HK-2 (cell line): ENCODE measurements at regions not wholly inside any gene's neighbourhood (a gene's known extent, or its start where the extent isn't known, plus 50 kb on each side); places are given as distances from the start of the nearest gene placed in this dataset.
"Not testable (repeated sequence)": the region's sequence is repeated elsewhere in the genome, so short reads cannot be mapped to it uniquely, and the experiment has no call there.

Experiments
- DNase-seq: peaks from one replicate; pipeline ENCODE4 v3.0.0-alpha.2; 2018; ENCODE audit not compliant: unreplicated experiment

DNA sequence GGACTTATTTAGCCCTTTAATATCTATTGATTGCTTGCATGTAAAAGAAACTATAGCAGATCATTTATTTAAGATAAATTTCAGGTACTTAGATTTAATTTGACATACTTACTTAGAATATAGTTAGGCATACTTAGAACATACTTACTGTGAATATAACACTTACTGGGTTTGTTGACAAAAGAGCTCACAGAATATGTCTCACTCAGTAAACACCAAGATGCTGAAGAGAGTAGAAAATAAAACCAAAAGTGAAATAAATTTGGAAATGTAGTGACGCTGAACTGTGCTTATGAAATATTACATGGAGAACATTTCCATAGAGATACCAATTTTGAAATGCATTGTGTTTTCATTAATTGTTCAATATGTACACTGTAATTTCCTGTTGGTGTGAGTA is 615.4 kb upstream of the MAN1A1 start:
- DNase-seq, result no peak

DNA sequence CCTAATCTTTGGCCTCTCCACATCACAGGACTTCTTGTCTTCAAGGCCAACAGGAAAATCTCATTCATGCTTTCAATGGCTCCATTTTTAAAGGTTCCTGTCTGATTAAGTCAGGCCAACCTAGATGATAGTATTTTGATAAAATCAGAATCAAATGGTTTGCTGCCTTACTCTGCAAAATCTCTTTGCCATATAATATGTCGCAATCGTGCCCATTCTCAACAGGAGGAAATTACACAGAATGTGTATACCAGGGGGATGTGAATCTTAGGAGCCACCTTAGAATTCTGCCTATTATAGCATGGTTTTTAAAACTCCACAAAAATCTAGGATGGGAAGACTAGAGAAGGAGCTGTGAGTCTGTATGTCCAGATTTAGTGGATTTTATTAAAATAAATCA is 612.9 kb upstream of the MAN1A1 start:
- no peak for DNase-seq

DNA sequence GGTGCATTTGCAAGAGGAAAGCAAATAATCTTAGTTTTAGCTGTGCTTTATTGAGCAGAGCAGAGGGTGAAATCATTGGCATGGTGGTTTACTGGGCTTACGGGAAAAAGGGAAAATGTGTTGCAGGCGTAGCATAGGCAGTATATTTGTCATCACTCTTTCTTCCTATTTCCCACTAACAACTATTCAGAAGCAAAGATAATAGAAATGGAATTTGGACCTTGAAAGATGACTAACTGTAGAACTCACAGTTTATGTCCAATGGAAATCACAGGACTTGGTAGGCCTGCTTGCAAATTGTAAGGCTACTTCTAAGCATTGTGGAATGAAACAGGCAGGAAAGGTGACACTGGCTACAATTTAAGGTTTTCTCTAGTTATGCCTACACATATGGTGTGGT is 611.9 kb upstream of the MAN1A1 start:
- DNase-seq, result no peak

DNA sequence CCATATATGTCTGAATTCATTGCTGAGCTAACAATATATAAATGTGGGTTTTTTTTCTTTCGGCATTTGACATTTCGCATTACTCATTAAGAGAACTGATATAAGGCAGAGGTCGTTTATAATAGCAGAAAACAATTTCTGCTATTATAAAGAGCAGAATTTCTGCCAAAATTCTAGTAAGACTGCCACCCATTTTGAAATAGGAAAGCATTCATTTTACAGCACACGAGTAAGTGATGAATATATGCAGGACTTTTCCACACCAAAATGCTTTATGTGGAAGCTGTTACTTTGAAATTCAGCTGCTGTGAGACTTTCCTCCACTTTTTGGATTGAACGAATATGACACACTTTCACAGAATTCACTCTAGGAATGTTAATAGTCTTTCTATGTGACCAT is 610.9 kb upstream of the MAN1A1 start:
- DNase-seq, result no peak

DNA sequence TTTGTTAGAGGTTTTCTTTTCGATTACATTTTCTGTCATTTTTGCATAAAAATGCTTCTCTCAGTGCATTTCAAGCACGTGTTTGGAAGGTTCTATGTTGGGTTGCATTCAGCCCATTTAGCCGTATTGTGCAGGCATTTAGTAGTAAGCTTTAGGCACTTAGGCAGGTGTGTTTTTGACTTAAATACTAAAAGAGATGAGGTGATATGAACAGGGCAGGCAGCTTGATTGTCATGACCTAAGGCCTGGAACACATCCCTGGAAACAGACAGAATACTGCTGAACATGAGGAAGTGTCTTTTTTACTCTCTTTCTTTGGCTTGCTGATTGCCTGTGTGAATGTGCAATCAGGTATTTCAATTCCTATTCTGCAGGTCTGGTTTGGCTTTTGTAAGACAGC is 610.5 kb upstream of the MAN1A1 start:
- DNase-seq, result no peak

DNA sequence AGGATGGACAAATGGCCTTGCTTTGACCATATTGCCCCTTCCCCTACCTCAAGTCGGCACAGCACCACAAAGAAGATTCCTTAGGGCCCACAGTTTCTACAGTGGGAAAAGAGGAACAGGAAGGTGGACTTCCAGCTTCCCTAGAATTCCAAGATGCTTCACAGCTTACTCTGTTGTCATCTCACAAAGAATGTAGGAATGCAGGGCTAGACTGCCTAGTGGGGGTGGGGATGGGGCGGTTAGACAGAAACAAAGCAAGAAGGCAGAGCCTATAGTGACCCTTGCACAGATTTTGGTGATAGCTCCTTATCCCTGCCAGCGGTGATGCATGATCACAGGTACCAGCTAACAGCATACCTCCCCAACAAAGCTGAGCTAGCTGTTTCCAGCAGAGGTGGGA is 607.6 kb upstream of the MAN1A1 start:
- DNase-seq, result no peak

DNA sequence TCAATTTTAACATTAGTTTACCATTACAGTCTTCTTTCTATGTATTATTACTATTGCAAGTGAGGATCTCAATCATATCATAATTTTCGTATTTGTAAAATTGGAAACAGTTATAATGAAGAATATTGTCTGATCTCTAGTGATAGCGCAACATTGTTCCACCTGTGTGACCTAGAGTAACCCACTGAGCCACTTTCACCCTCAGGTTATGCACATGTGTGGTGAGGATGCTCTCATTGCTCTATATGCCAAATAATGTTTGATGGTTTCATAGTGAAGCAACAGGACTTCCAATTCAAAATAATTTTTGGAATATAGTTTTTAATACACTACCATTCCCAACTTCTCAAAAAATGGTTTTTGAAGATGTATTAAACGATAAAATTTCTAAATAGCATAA is 603.1 kb upstream of the MAN1A1 start:
- no peak for DNase-seq

DNA sequence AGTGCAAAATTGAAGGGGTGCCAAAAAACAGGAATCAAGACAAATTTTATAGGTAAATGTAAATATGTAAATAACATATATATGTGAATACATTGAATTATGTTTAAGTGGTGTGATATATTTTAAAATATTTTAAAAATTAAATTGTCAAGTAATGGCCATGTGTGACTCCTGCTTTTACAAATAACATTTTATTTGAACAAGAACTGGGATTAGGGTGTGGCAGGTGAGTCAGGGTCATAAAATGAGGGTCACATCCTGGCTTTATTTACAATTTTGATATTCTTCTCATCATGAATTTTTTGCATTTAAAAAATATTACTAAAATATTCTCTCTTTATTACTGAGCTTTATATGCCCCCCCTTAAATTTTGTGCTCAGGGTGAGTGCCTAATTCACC is 601.1 kb upstream of the MAN1A1 start:
- DNase-seq, result no peak

DNA sequence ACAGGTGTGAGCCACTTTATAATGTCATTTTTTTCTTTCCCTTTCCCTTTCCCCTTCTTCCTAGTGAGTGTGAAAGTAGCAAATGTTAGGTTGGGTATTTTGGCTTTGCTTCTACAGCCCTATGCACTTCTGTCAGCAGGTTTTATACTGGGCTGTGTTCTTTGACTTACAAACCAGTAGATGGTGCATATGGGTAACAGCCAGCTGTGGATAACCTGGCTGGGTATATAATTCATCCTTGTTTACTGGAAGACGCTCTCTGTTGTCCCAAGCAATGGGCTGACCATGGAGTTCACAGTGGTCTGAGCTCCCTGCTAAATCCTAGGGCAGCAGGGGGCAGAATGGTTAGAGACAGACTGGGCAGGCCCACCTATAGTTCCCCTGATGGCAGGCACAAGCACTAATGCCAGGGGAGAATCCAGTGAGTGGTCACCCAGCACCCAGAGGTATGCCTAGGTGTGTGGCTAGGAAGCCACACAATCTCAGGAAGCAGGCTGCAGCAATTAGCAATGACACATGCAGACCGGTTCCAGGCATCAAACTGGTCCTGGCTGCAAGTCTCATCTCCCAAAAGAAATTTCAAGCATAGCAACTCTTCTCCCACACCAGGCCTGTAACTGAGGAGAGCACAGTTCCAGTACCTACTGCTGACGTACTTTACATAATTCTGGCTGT is 592.7 kb upstream of the MAN1A1 start:
- no peak for DNase-seq

DNA sequence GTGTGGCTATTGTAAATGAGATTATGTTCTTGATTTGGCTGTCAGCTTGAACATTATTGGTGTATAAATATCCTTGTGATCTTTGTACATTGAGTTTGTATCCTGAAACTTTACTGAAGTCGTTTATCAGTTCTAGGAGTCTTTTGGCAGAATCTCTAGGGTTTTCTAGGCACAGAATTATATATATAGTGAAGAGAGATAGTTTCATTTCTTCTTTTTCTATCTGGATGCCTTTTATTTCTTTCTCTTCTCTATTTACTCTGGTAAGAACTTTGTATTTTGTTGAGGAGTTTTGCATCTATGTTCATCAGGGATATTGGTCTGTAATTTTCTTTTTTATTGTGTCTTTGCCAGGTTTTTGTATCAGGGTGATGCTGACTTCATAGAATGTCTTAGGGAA is 589.2 kb upstream of the MAN1A1 start:
- no peak for DNase-seq

DNA sequence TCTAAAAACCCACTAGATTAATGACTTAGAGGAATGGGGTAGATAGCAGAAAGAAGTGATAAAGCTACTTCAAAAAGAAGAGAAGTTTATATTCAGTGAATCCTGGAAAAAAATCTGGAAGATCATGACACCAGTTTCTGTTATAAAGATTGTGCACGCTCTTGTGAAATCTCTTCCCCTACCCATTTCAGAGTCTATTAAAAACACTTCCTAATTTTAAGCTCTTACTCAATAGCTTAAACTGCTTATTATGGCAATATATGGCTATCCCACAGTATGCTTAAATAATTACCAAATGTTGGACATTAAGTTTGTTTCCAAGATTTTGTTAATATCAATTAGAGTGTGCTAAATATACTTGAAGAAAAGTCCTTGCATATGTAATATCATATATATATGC is 585.3 kb upstream of the MAN1A1 start:
- no peak for DNase-seq

DNA sequence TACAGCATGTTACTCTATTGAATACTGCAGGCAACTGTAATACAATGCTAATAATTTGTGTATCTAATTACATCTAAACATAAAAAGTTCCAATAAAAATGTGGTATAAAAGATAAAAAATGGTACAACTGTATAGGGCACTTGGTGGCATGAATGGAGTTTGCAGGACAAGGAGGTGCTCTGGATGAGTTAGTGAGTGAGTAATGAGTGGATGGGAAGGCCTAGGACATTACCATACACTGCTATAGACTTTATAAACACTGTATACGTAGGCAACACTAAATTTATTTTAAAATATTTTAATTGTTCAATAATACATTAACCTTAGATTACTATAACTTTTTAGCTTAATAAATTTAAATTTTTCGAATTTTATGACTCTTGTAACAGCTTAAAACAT is 579.6 kb upstream of the MAN1A1 start:
- DNase-seq, result no peak

DNA sequence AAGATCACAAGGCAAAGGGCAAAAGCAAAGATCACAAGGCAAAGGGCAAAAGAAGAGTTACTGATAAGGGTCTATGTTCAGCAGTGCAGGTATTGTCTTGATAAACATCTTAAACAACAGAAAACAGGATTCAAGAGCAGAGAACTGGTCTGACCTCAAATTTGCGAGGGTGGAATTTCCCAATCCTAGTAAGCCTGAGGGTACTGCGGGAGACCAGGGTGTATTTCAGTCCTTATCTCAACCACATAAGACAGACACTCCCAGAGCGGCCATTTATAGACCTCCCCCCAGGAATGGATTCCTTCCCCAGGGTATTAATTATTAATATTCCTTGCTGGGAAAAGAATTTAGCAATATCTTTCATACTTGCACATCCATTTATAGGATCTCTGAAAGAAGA is 575.3 kb upstream of the MAN1A1 start:
- not testable (repeated sequence) for DNase-seq

DNA sequence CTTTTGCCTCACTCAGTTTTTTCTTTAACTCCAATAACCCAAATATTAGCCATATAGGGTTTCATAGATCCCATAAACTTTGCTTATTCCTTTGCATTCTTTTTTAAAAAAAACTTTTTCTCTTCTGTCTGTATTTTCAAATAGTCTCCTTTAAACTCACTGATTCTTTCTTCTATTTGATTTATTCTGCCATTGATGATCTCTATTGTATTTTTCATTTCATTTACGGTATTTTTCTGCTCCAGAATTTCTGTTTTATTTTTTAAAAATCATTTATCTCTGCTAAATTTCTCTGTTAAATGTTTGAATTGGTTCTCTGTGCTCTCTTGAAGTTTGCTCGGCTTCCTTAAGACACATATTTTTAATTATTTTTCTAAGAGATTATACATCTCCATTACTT is 573.3 kb upstream of the MAN1A1 start:
- no peak for DNase-seq

DNA sequence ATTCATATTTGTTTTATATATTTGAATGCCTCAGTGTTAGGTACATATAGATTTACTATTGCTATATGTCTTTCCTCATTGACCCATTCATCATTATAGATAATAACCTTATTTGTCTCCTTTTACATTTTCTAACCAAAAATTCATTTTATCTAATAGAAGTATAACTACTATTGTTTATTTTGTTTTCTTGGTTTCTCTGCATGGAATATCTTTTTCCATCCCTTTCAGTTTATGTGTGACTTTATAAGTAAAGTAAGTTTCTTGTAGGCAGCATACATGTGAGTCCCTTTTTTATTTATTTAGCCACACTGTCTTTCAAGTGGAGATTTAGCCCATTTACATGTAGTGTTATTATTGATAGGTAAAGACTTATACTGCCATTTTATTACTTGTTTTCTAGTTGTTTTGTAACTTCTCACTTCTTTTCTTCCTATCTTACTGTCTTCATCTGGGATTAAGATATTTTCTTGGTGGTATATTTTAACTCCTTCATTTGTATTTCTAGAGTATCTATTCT is 572.0 kb upstream of the MAN1A1 start:
- no peak for DNase-seq

DNA sequence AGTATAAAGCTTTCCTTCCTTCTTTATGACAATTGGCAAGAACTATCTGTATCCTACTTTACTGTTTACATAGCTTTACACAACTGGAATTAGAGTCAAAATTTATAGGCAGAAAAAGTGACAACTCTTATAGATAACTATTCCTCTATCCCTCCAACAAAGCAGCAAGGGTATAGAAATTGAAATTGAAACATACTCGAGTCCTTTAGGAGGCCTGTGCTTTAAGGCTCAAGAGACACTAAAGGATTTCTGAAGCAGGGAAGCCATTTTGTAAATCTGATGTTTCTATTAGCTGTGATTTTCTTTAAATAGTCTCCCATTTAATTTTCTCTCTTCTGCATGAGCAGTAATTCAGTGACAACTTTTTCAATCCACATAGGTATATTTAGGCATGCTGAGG is 567.6 kb upstream of the MAN1A1 start:
- no peak for DNase-seq

DNA sequence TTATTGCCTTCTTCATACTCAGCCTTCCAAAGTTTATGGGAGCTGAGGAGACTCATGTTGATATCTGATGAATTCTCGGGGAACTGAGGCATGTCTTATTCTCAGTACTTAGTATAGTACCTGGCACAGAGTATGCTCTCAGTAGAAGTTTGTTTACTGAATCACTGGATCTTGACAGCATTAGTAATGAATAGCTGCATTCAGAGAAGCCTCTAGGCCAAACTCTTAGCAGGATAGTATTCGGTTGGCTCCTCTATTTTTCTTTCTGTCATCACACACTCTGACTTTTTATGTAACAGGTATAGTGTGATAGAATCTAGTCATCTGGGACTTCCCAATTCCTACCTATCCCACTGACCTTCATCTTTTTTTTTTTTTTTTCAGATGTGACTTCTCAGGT is 566.4 kb upstream of the MAN1A1 start:
- DNase-seq, result no peak

DNA sequence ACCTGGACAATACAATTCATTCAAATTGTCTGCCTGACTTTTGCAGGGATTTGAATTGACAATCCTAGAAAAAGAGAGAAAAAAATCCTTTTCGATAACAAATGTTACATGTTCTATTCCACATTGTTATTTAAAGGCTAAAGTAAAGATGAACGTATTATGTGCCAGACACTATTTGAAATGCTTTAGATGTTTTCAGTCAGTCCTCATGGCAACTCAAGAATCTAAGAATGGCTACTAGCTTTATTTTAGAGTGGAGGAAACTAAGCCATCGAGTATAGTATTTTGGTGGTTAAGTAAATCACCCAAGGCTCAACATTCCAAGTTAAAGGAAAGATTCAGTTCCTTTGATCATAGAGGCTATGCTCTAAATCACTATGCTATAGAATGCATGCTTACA is 558.6 kb upstream of the MAN1A1 start:
- DNase-seq, result no peak

DNA sequence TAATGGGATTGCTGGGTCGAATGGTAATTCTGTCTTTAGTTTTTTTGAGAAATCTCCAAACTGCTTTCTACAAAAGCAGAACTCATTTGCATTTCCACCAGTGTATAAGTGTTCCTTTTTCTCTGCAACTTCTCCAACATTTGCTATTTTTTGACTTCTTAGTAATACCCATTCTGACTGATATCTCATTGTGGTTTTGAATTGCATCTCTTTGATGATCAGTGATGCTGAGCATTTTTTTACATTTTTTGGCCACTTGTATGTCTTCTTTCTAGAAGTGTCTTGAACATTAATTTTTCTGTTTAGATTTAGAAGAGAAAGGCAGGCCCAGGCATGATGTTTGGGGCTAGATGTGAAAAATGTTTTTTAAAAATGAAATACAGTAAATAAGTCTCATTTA is 553.1 kb upstream of the MAN1A1 start:
- no peak for DNase-seq

DNA sequence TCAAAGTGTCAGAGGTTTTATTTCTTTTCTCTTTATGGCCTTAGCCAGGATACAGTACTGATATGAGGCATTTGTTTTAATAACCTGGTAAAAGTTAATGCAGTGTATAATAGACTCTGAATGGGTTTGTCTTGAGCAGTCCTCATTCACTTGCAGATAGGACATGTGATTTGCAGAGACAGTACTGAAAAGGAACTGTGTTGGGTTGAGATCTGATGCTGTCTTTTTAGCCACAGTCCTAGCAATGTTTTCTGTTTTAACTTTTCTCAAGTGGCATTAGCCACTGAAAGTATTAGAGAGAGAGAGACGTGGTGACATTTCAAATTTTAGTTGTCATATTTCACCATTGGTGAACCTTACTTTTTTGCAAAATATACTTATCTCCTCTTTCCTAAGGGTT is 547.2 kb upstream of the MAN1A1 start:
- DNase-seq, result no peak

DNA sequence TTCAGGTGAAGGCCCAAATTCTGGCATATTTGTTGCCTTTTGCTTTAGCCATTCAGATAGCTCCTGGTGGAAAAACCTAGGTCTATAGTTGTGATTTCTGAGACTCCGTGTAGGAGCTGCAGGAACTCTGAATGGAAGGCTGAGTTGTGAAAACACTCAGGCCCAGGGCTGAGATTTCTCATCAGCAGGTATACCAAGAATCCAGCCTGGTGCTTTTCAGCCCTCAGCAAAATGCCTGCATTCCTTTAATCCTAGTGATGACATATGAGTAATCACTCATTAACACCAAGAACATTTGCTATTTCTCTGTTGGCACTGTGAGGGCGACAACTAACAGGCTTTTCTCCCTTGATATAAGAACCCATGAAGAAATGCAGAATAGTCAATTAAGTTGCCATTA is 546.1 kb upstream of the MAN1A1 start:
- DNase-seq, result no peak

DNA sequence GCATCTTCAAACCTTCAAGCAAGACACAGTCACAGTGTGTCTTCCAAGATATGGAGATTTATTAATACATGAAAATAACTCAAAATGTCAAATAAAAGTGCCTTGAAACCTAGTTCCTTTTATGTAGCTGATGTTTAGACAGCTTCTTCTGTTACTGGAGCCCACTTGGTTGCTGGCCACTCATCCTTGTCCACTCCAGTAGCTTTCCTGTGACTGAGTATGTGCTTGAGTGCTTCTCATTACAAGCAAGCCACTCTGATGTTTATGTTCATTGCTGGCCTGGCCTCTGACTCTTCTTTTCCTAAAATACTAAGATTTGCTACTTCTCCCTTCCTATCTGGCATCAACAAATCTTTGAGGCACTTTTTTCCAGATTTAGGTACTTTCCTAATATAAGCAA is 545.2 kb upstream of the MAN1A1 start:
- DNase-seq, result no peak

DNA sequence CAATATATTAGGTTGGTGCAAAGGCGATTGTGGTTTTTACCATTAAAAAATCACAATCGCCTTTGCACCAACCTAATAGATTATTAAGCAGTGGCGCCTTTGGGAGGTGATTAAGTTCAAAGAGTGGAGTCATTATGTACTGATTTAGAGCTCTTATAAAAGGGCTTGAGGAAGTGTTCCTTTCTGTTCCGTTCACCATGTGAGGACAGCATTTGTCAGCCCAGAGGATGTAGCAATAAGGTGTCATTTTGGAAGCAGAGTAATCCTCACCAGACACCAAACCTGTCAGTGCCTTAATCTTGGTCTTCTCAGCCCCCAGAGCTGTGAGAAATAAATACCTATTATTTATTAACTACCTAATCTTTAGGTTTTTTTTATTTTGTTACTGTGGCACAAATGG is 542.1 kb upstream of the MAN1A1 start:
- no peak for DNase-seq

DNA sequence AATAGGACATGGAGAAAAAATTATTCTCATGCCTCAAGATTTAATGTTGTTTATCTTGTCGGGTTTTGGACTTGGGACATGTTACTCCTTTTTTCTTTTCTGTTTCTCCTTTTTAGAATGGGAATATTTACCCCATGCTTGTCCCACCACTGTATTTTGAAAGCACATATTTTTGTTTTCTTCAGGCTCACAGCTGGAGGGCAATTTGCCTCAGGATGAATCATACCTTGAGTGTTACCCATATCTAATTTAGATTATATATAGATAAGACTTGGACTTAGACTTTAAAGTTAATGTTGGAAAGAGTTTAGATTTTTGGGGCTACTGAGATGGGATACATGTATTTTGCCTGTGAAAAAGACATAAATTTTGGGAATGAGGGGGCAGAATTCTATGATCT is 541.6 kb upstream of the MAN1A1 start:
- no peak for DNase-seq
